ENCODE measurements at regions not wholly inside any gene's neighbourhood (a gene's known extent, or its start where the extent isn't known, plus 50 kb on each side); places are given as distances from the start of the nearest gene placed in this dataset.

- H3K9me3 ChIP-seq (ENCODE audit: control insufficient read depth, insufficient read depth, low read length) = no peaks in the 10 kb centered on the region
- ChIA-PET POLR2A (ENCODE audit: unreplicated experiment) (no interaction called here), CTCF (no interaction called here)
- no peak overlapping the region for H4K5ac ChIP-seq (ENCODE audit: low read depth, low read length)
- dilution Hi-C loops (cut with HindIII; ENCODE audit: low sequenced_read_pairs, unreplicated experiment) = no loop called here
- H2BK15ac ChIP-seq (ENCODE audit: low read depth, low read length) = no peak overlapping the region
- H3K4me2 ChIP-seq (ENCODE audit: low read depth, low read length) = no peak overlapping the region
- no peak overlapping the region for H3K4ac ChIP-seq (ENCODE audit: low read depth, low read length)
- no peak overlapping the region; the same call in 1 of the 2 replicates for H3K56ac ChIP-seq (ENCODE audit: extremely low read depth, insufficient read depth, low read length)
- no peak overlapping the region for H2AFZ ChIP-seq (replicated peaks; ENCODE audit: low read length, poor library complexity)
- H2BK120ac ChIP-seq (ENCODE audit: low read depth, low read length) = no peak overlapping the region
- H3K36me3 ChIP-seq (ENCODE audit: control insufficient read depth, insufficient read depth, low read length) = no peaks in the 10 kb centered on the region
- no TSS peak for BruUV-seq (replicated peaks)
- no peak overlapping the region for H3K23ac ChIP-seq (ENCODE audit: low read depth, low read length)
- no peaks in the 10 kb centered on the region for H3K4me1 ChIP-seq (ENCODE audit: control insufficient read depth, insufficient read depth, low read length)
- no peak overlapping the region for H2AK9ac ChIP-seq (replicated peaks; ENCODE audit: low read depth, low read length, poor library complexity)
- in situ Hi-C loops (cut with MboI; ENCODE audit: low sequenced_read_pairs) = no loop called here
- H3K9me1 ChIP-seq (ENCODE audit: insufficient read depth, low read length) = no peaks in the 10 kb centered on the region
- no peak overlapping the region for H3K18ac ChIP-seq (ENCODE audit: low read depth, low read length)
- H3K9ac ChIP-seq (ENCODE audit: low read depth, low read length) = no peak overlapping the region
- H3K27me3 ChIP-seq (ENCODE audit: control insufficient read depth, insufficient read depth, low read length) = peaks cover 6% of the 10 kb centered on the region
- DNase-seq = peak; percentile 16
- H3K4me3 ChIP-seq (ENCODE audit: insufficient read depth, low read depth, low read length) = no peak overlapping the region
- no peaks in the 10 kb centered on the region for H4K20me1 ChIP-seq (ENCODE audit: insufficient read depth, low read length)
- no peak overlapping the region for H4K8ac ChIP-seq (ENCODE audit: low read depth in 2 of 2, low read length in 2 of 2)
- H2AK5ac ChIP-seq (ENCODE audit: low read depth, low read length) = no peak overlapping the region
- H4K91ac ChIP-seq (ENCODE audit: insufficient read depth, low read depth, low read length) = no peak overlapping the region
- intact Hi-C loops (cut with micrococcal nuclease) = no loop called here
- H2BK5ac ChIP-seq (ENCODE audit: low read depth, low read length, poor library complexity, severe bottlenecking) = no peak overlapping the region
- no peaks in the 10 kb centered on the region for H3K79me1 ChIP-seq (ENCODE audit: low read depth in 1 of 2, low read length in 2 of 2)
- no peak overlapping the region for H3K14ac ChIP-seq (replicated peaks; ENCODE audit: low read depth, low read length)
- 51% methylated on average over 6 of the region's 13 CpGs; no CpG with 5 or more reads in 1 of the 2 experiments for WGBS, 2 experiments (ENCODE audit: extremely low coverage in 2 of 2, insufficient read length in 1 of 2)
- peak; percentile 78 for ATAC-seq (ENCODE audit: low read depth)
- no peak overlapping the region for H3K27ac ChIP-seq (ENCODE audit: insufficient read depth, low read length)
- TF ChIP-seq RAD21 (IDR thresholded peaks at IDR 0.05; ENCODE audit: low read length) (no peak), CHD1 (IDR thresholded peaks at IDR 0.05; ENCODE audit: low read depth, low read length) (no peak), CTCF (conservative IDR thresholded peaks at IDR 0.05; ENCODE audit: low read depth, low read length) (no peak), CEBPB (IDR thresholded peaks at IDR 0.05; ENCODE audit: low read depth, low read length) (no peak), USF2 (IDR thresholded peaks at IDR 0.05; ENCODE audit: low read depth, low read length) (no peak)
- peak overlapping the region; percentile 67 for H2BK20ac ChIP-seq (ENCODE audit: low read depth, low read length)
These were observed 119.3 kb downstream of the IRS2 start for GRCh38 chr13:109667056-109667455.

Measured in IMR-90 (cell line).